Superior temporal gyrus (tissue), 1 donor: ENCODE measurements at regions not wholly inside any gene's neighbourhood (a gene's known extent, or its start where the extent isn't known, plus 50 kb on each side); places are given as distances from the start of the nearest gene placed in this dataset.

ENCODE experiments used
- DNase-seq: peaks from one replicate; pipeline ENCODE4 v3.0.0-alpha.2; 2016; ENCODE audit errors: extremely low spot score

GRCh38 chr1:234721476-234722269 is 111.7 kb upstream of the IRF2BP2 start:
- peak; percentile 88 for DNase-seq

- no peak for DNase-seq
These were observed 110.9 kb upstream of the IRF2BP2 start for GRCh38 chr1:234720709-234721441.

GRCh38 chr1:234719454-234720251 is 109.7 kb upstream of the IRF2BP2 start:
- peak; percentile 23 for DNase-seq

GRCh38 chr1:234718496-234719453 is 108.8 kb upstream of the IRF2BP2 start:
- DNase-seq = peak; percentile 42

GRCh38 chr1:234716908-234717375 is 107.0 kb upstream of the IRF2BP2 start:
- DNase-seq = peak; percentile 56

GRCh38 chr1:234715252-234716014 is 105.5 kb upstream of the IRF2BP2 start:
- DNase-seq = no peak

GRCh38 chr1:234713859-234714258 is 103.9 kb upstream of the IRF2BP2 start:
- no peak for DNase-seq

GRCh38 chr1:234713440-234713839 is 103.5 kb upstream of the IRF2BP2 start:
- DNase-seq = no peak

- no peak for DNase-seq
These were observed 102.9 kb upstream of the IRF2BP2 start for GRCh38 chr1:234712891-234713305.

GRCh38 chr1:234710936-234711724 is 101.2 kb upstream of the IRF2BP2 start:
- DNase-seq = no peak

GRCh38 chr1:234710381-234710780 is 100.4 kb upstream of the IRF2BP2 start:
- no peak for DNase-seq

GRCh38 chr1:234709473-234710228 is 99.7 kb upstream of the IRF2BP2 start:
- no peak for DNase-seq

- no peak for DNase-seq
These were observed 98.9 kb upstream of the IRF2BP2 start for GRCh38 chr1:234708700-234709395.

GRCh38 chr1:234707641-234708040 is 97.7 kb upstream of the IRF2BP2 start:
- no peak for DNase-seq

- no peak for DNase-seq
These were observed 97.0 kb upstream of the IRF2BP2 start for GRCh38 chr1:234706931-234707330.

- no peak for DNase-seq
These were observed 96.2 kb upstream of the IRF2BP2 start for GRCh38 chr1:234706199-234706598.

GRCh38 chr1:234705615-234706014 is 95.6 kb upstream of the IRF2BP2 start:
- DNase-seq = no peak
